ENCODE measurements at regions not wholly inside any gene's neighbourhood (a gene's known extent, or its start where the extent isn't known, plus 50 kb on each side); places are given as distances from the start of the nearest gene placed in this dataset.

- Mint-ChIP-seq H3K27me3 (no peaks in the 10 kb centered on the region), H3K9me3 (no peaks in the 10 kb centered on the region), H3K27ac (no peak overlapping the region), H3K36me3 (ENCODE audit: low read depth) (no peaks in the 10 kb centered on the region), H3K4me3 (no peak overlapping the region), H3K4me1 (ENCODE audit: low read depth) (no peaks in the 10 kb centered on the region)
- CTCF ChIA-PET, result no interaction called here
- DNase-seq (no peak), ATAC-seq (ENCODE audit: poor library complexity) (no peak)
- no peak overlapping the region for H3K27ac ChIP-seq (ENCODE audit: low read depth in 1 of 2, low read length in 2 of 2)
- no peaks in the 10 kb centered on the region for H3K36me3 ChIP-seq (ENCODE audit: insufficient read depth, low read length)
- intact Hi-C loops (cut with DNase I, micrococcal nuclease), result no loop called here
- peaks cover 0 to under 1% of the 10 kb centered on the region in 2 experiments for H3K9me3 ChIP-seq (ENCODE audit: control insufficient read depth in 1 of 2, insufficient read depth in 1 of 2, low read length in 2 of 2)
- no peaks in the 10 kb centered on the region for H3K4me1 ChIP-seq (ENCODE audit: insufficient read depth, low read length)
- no peak for TF ChIP-seq CTCF (IDR thresholded peaks at IDR 0.05)
- no peak overlapping the region for H3K4me3 ChIP-seq (ENCODE audit: low read length)
- H3K27me3 ChIP-seq (ENCODE audit: control insufficient read depth in 1 of 2, insufficient read depth in 2 of 2, low read length in 2 of 2), result no peaks in the 10 kb centered on the region
- POLR2A ChIA-PET, result no interaction called here
These were observed 1070.6 kb downstream of the PCDH9 start for GRCh38 chr13:66159511-66159910.

GRCh38 chr13:66154976-66155375 is 1075.2 kb downstream of the PCDH9 start:
- Mint-ChIP-seq H3K4me1 (ENCODE audit: low read depth) (no peaks in the 10 kb centered on the region), H3K27me3 (no peaks in the 10 kb centered on the region), H3K27ac (no peak overlapping the region), H3K4me3 (no peak overlapping the region), H3K9me3 (no peaks in the 10 kb centered on the region), H3K36me3 (ENCODE audit: low read depth) (no peaks in the 10 kb centered on the region)
- intact Hi-C loops (cut with DNase I, micrococcal nuclease), result no loop called here
- H3K36me3 ChIP-seq (ENCODE audit: insufficient read depth, low read length), result no peaks in the 10 kb centered on the region
- H3K27me3 ChIP-seq (ENCODE audit: control insufficient read depth in 1 of 2, insufficient read depth in 2 of 2, low read length in 2 of 2), result no peaks in the 10 kb centered on the region
- H3K4me1 ChIP-seq (ENCODE audit: insufficient read depth, low read length), result no peaks in the 10 kb centered on the region
- H3K27ac ChIP-seq (ENCODE audit: low read depth in 1 of 2, low read length in 2 of 2), result no peak overlapping the region
- ChIA-PET POLR2A (no interaction called here), CTCF (no interaction called here)
- TF ChIP-seq CTCF (IDR thresholded peaks at IDR 0.05), result no peak
- H3K9me3 ChIP-seq (ENCODE audit: control insufficient read depth in 1 of 2, insufficient read depth in 1 of 2, low read length in 2 of 2), result no peaks in the 10 kb centered on the region
- DNase-seq (no peak), ATAC-seq (ENCODE audit: poor library complexity) (no peak)
- no peak overlapping the region for H3K4me3 ChIP-seq (ENCODE audit: low read length)

- no peaks in the 10 kb centered on the region for H3K9me3 ChIP-seq (ENCODE audit: control insufficient read depth in 1 of 2, insufficient read depth in 1 of 2, low read length in 2 of 2)
- no peaks in the 10 kb centered on the region for H3K27me3 Mint-ChIP-seq
- no peak for TF ChIP-seq CTCF (IDR thresholded peaks at IDR 0.05)
- no peaks in the 10 kb centered on the region for H3K36me3 Mint-ChIP-seq (ENCODE audit: low read depth)
- no peak overlapping the region for H3K27ac Mint-ChIP-seq
- DNase-seq (no peak), ATAC-seq (ENCODE audit: poor library complexity) (no peak)
- intact Hi-C loops (cut with DNase I, micrococcal nuclease), result no loop called here
- no peak overlapping the region for H3K4me3 ChIP-seq (ENCODE audit: low read length)
- H3K27ac ChIP-seq (ENCODE audit: low read depth in 1 of 2, low read length in 2 of 2), result no peak overlapping the region
- H3K4me1 Mint-ChIP-seq (ENCODE audit: low read depth), result no peaks in the 10 kb centered on the region
- H3K4me3 Mint-ChIP-seq, result no peak overlapping the region
- no peaks in the 10 kb centered on the region for H3K36me3 ChIP-seq (ENCODE audit: insufficient read depth, low read length)
- H3K27me3 ChIP-seq (ENCODE audit: control insufficient read depth in 1 of 2, insufficient read depth in 2 of 2, low read length in 2 of 2), result no peaks in the 10 kb centered on the region
- POLR2A ChIA-PET, result no interaction called here
- CTCF ChIA-PET, result no interaction called here
- no peaks in the 10 kb centered on the region for H3K9me3 Mint-ChIP-seq
- H3K4me1 ChIP-seq (ENCODE audit: insufficient read depth, low read length), result no peaks in the 10 kb centered on the region
These were observed 1075.8 kb downstream of the PCDH9 start for GRCh38 chr13:66154354-66154753.
